ENCODE measurements at regions not wholly inside any gene's neighbourhood (a gene's known extent, or its start where the extent isn't known, plus 50 kb on each side); places are given as distances from the start of the nearest gene placed in this dataset.

GRCh38 chr4:3703677-3704521, 62.3 kb upstream of the ADRA2C start:
- TF ChIP-seq POLR2A (IDR thresholded peaks at IDR 0.05) (no peak), CTCF (IDR thresholded peaks at IDR 0.05) (no peak)

Data from gastroesophageal sphincter (tissue), 3 donors.